HepG2 (cell line): ENCODE measurements at regions not wholly inside any gene's neighbourhood (a gene's known extent, or its start where the extent isn't known, plus 50 kb on each side); places are given as distances from the start of the nearest gene placed in this dataset.

Experiments
- ATAC-seq: fragments of 200-7000 bp; cut with Tn5 transposase; 3 replicates; pipeline ENCODE4 v1.9.1; 2020; ENCODE audit warnings: mild to moderate bottlenecking, moderate library complexity
- BruUV-seq: library from RNA; stranded (reverse); fragments of 400-500 nt; replicated peaks from 2 replicates; lab custom pipeline; 2021; lab: Mats Ljungman, UMichigan
- CTCF ChIA-PET: fragments of 300-600 bp; formaldehyde crosslinking; extraction: SDS; loops from one replicate; lab custom pipeline; 2021; ENCODE audit warnings: low total read pairs, inconsistent platforms, low intra/inter-chr PET ratio; lab: Yijun Ruan, JAX
- POLR2A ChIA-PET: fragments of 350-600 bp; sonication (Branson Sonifier 250); formaldehyde crosslinking; loops from one replicate; lab custom pipeline; 2020; ENCODE audit warnings: antibody characterized with exemption, inconsistent platforms; lab: Yijun Ruan, JAX
- DNase-seq: peaks from one replicate; pipeline ENCODE4 v3.0.0-alpha.2; 2015; ENCODE audit warnings: low spot score
- FAIRE-seq: peaks from 3 replicates; lab custom pipeline; 2011; peaks lifted over from hg19 to GRCh38; lab: Jason Lieb, UNC
- H2AFZ ChIP-seq: one replicate; pipeline ENCODE4 v1.6.1; 2011; ENCODE audit warnings: low read length, inconsistent platforms
- H3K27ac ChIP-seq: fragments of 300-600 bp; 3 replicates; pipeline ENCODE4 v1.8.0; 2011; ENCODE audit warnings: mixed run types, mild to moderate bottlenecking, mixed read lengths, low read length, inconsistent platforms; ENCODE audit not compliant: insufficient read depth; ENCODE audit errors: extremely low read length
- H3K27me3 ChIP-seq, 2 experiments: fragments of 200-600 bp in 1 of 2; 2 replicates in 1 of 2; 3 replicates in 1 of 2; pipeline versions ENCODE4 v1.6.0 to v1.8.0; 2011; ENCODE audit warnings: low read length in 2 of 2, mild to moderate bottlenecking in 2 of 2, moderate library complexity in 2 of 2, inconsistent platforms in 1 of 2; ENCODE audit not compliant: insufficient read depth in 2 of 2, control insufficient read depth in 1 of 2
- H3K36me3 ChIP-seq, 2 experiments: fragments of 200-600 bp in 1 of 2; replicated peaks in 1 of 2; 2 replicates in 1 of 2; 3 replicates in 1 of 2; pipeline versions ENCODE4 v1.5.1 to v1.8.0; 2011; ENCODE audit warnings: low read length in 2 of 2, inconsistent platforms in 1 of 2; ENCODE audit not compliant: insufficient read depth in 2 of 2, control insufficient read depth in 1 of 2
- H3K4me1 ChIP-seq: 2 replicates; pipeline ENCODE4 v1.5.1; 2012; ENCODE audit warnings: low read length, inconsistent platforms; ENCODE audit not compliant: insufficient read depth
- H3K4me2 ChIP-seq: 2 replicates; pipeline ENCODE4 v1.6.0; 2011; ENCODE audit warnings: low read depth, low read length, inconsistent platforms
- H3K4me3 ChIP-seq, 3 experiments: fragments of 200-600 bp in 1 of 3; sonication (generic), shearing (Covaris generic) in 1 of 3; replicated peaks in 1 of 3; 2 replicates each; pipeline ENCODE4 v1.5.1; 2011 to 2016; ENCODE audit warnings: low read length in 3 of 3, inconsistent platforms in 2 of 3, low read depth in 2 of 3, mild to moderate bottlenecking in 2 of 3, control low read depth in 1 of 3, mixed read lengths in 1 of 3; ENCODE audit not compliant: insufficient read depth in 1 of 3
- H3K79me2 ChIP-seq: one replicate; pipeline ENCODE4 v1.6.1; 2011; ENCODE audit warnings: low read length, inconsistent platforms; ENCODE audit not compliant: insufficient read depth
- H3K9ac ChIP-seq: 2 replicates; pipeline ENCODE4 v1.6.0; 2011; ENCODE audit warnings: mild to moderate bottlenecking, low read depth, low read length, inconsistent platforms; ENCODE audit not compliant: insufficient read depth
- H3K9me3 ChIP-seq: 2 replicates; pipeline ENCODE4 v1.5.1; 2012; ENCODE audit warnings: mild to moderate bottlenecking, low read length
- H4K20me1 ChIP-seq: 2 replicates; pipeline ENCODE4 v1.6.0; 2011; ENCODE audit warnings: inconsistent platforms, mild to moderate bottlenecking, low read length, moderate library complexity; ENCODE audit not compliant: insufficient read depth
- GABPA ChIP-seq, 2 experiments: IDR thresholded peaks; 2 replicates each; pipeline ENCODE4 v1.6.1; 2011 to 2016; ENCODE audit warnings: low read depth in 2 of 2, low read length in 1 of 2, missing biosample characterization in 1 of 2, missing genetic modification characterization in 1 of 2
- GZF1 ChIP-seq: sonication (generic); formaldehyde crosslinking; IDR thresholded peaks from 2 replicates; pipeline ENCODE4 v1.5.1; 2020; ENCODE audit warnings: mild to moderate bottlenecking, missing genetic modification reagents
- HDAC6 ChIP-seq: fragments of 200-600 bp; sonication (generic); IDR thresholded peaks from 2 replicates; pipeline ENCODE4 v1.7.0; 2017; ENCODE audit warnings: mild to moderate bottlenecking, antibody characterized with exemption, low read length, low read depth
- HIVEP1 ChIP-seq: sonication (generic); formaldehyde crosslinking; IDR thresholded peaks from 2 replicates; pipeline ENCODE4 v1.4.0; 2020; ENCODE audit warnings: mild to moderate bottlenecking, missing genetic modification reagents
- JUND ChIP-seq: sonication (generic); formaldehyde crosslinking; IDR thresholded peaks from 2 replicates; pipeline ENCODE4 v1.8.0; 2022; ENCODE audit warnings: mild to moderate bottlenecking, missing genetic modification reagents
- MAZ ChIP-seq, 2 experiments: sonication (generic) in 1 of 2; formaldehyde crosslinking in 1 of 2; IDR thresholded peaks; 2 replicates each; pipeline versions ENCODE4 v1.5.0 to v1.6.1; 2012 to 2020; ENCODE audit warnings: low read depth in 2 of 2, mild to moderate bottlenecking in 2 of 2, borderline replicate concordance in 1 of 2, improper control_type of control experiment in 1 of 2, low read length in 1 of 2, missing genetic modification reagents in 1 of 2, moderate library complexity in 1 of 2
- MLLT10 ChIP-seq: sonication (generic); formaldehyde crosslinking; IDR thresholded peaks from 2 replicates; pipeline ENCODE4 v1.4.0; 2020; ENCODE audit warnings: missing genetic modification reagents
- MXD4 ChIP-seq: IDR thresholded peaks from 2 replicates; pipeline ENCODE4 v1.6.1; 2016; ENCODE audit warnings: mild to moderate bottlenecking, missing biosample characterization, missing genetic modification reagents
- NFKBIZ ChIP-seq: IDR thresholded peaks from 2 replicates; pipeline ENCODE4 v1.6.1; 2018; ENCODE audit warnings: missing genetic modification reagents, missing compliant biosample characterization
- PAWR ChIP-seq: sonication (generic); formaldehyde crosslinking; IDR thresholded peaks from 2 replicates; pipeline ENCODE4 v1.4.0; 2020; ENCODE audit warnings: missing genetic modification reagents, mild to moderate bottlenecking, borderline replicate concordance
- RCOR2 ChIP-seq: IDR thresholded peaks from 2 replicates; pipeline ENCODE4 v1.6.1; 2016; ENCODE audit warnings: missing biosample characterization, missing genetic modification reagents
- TBL1XR1 ChIP-seq: fragments of 150-350 bp; IDR thresholded peaks from 2 replicates; pipeline ENCODE4 v1.6.1; 2014; ENCODE audit warnings: borderline replicate concordance, low read length; ENCODE audit not compliant: partially characterized antibody
- TP53 ChIP-seq: sonication (generic); formaldehyde crosslinking; conservative IDR thresholded peaks from 2 replicates; pipeline ENCODE4 v1.4.0; 2020; ENCODE audit warnings: missing genetic modification reagents
- ZEB1 ChIP-seq: IDR thresholded peaks from 2 replicates; pipeline ENCODE4 v1.6.1; 2012; ENCODE audit warnings: mild to moderate bottlenecking, low read depth, inconsistent platforms; ENCODE audit not compliant: insufficient replicate concordance
- ZNF18 ChIP-seq: sonication (generic); formaldehyde crosslinking; IDR thresholded peaks from 2 replicates; pipeline ENCODE4 v1.8.0; 2022; ENCODE audit warnings: mild to moderate bottlenecking, missing genetic modification reagents; ENCODE audit not compliant: insufficient replicate concordance
- ZNF225 ChIP-seq: sonication (generic); formaldehyde crosslinking; IDR thresholded peaks from 2 replicates; pipeline ENCODE4 v1.4.0; 2020; ENCODE audit warnings: mild to moderate bottlenecking, missing genetic modification reagents
- ZNF335 ChIP-seq: sonication (generic); formaldehyde crosslinking; IDR thresholded peaks from 2 replicates; pipeline ENCODE4 v1.4.0; 2020; ENCODE audit warnings: missing genetic modification reagents
- ZNF552 ChIP-seq: sonication (generic); formaldehyde crosslinking; IDR thresholded peaks from 2 replicates; pipeline ENCODE4 v1.9.0; 2022; ENCODE audit warnings: missing genetic modification reagents, mild to moderate bottlenecking, borderline replicate concordance
- ZNF737 ChIP-seq: sonication (generic); formaldehyde crosslinking; IDR thresholded peaks from 2 replicates; pipeline ENCODE4 v1.5.0; 2020; ENCODE audit warnings: missing genetic modification reagents, mild to moderate bottlenecking, borderline replicate concordance
- WGBS: methylation state at CpG from one replicate; pipeline ENCODE4 v1.1.6; 2017; ENCODE audit warnings: low lambda C conversion rate; 5-methylcytosine and 5-hydroxymethylcytosine counted together
- in situ Hi-C: cut with HindIII; loops from 2 replicates; pipeline ENCODE4 v1.10.0; 2017; ENCODE audit warnings: low pct_unique_long_range_greater_than_20kb; ENCODE audit not compliant: extremely low pct_ligation_motif_present
- intact Hi-C: fragments of 100-400 bp; cut with micrococcal nuclease; formaldehyde crosslinking; loops from one replicate; pipeline ENCODE4 v1.10.0; 2022; ENCODE audit not compliant: unreplicated experiment
- TF ChIP-seq, protein P1 (sequence below): sonication (generic); formaldehyde crosslinking; IDR thresholded peaks from 2 replicates; pipeline ENCODE4 v1.5.0; 2020; ENCODE audit warnings: missing genetic modification reagents, mild to moderate bottlenecking, borderline replicate concordance

DNA sequence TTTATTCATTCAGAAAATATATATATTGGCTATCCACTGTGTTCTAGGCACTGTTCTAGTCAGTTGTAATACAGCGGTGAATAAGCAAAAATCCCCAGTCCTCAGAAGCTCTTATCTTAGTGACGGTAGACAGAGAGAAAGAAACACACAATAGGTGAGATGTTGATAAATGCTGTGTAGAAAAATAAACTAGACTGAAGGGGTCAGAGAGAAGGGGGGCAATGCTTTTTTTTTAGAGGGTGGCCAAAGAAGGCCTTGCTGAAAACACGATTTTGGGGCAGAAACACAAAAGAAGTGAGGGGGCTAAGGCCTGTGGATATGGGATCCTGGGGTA is 68.0 kb upstream of the MBOAT1 start:
- Histone ChIP-seq H3K4me2 (no peak overlapping the region), H3K79me2 (no peaks in the 10 kb centered on the region), H3K4me3 (no peak overlapping the region), H3K4me1 (no peaks in the 10 kb centered on the region), H3K9me3 (no peaks in the 10 kb centered on the region), H3K27me3 (peaks cover 0 to 12% of the 10 kb centered on the region in 2 experiments; a peak in 2 of 5 replicates), H2AFZ (no peak overlapping the region), H4K20me1 (no peaks in the 10 kb centered on the region), H3K27ac (no peak overlapping the region), H3K36me3 (no peaks in the 10 kb centered on the region), H3K9ac (no peak overlapping the region)
- no peak for ATAC-seq
- WGBS: 11% methylated on average over 3 of the region's 3 CpGs
- no peak for DNase-seq
- in situ Hi-C loops (no loop called here), intact Hi-C loops (no loop called here)
- FAIRE-seq: no peak
- BruUV-seq: no TSS peak
- ChIA-PET CTCF (no interaction called here), POLR2A (no interaction called here)
- TF ChIP-seq ZNF225 (CRISPR knock-in tag) (no peak), MLLT10 (CRISPR knock-in tag) (no peak), JUND (CRISPR knock-in tag) (no peak), ZNF552 (no peak), MXD4 (no peak), TP53 (CRISPR knock-in tag) (no peak), HIVEP1 (no peak), ZEB1 (no peak), ZNF335 (CRISPR knock-in tag) (no peak), HDAC6 (no peak)
- TF ChIP-seq, protein P1, sequence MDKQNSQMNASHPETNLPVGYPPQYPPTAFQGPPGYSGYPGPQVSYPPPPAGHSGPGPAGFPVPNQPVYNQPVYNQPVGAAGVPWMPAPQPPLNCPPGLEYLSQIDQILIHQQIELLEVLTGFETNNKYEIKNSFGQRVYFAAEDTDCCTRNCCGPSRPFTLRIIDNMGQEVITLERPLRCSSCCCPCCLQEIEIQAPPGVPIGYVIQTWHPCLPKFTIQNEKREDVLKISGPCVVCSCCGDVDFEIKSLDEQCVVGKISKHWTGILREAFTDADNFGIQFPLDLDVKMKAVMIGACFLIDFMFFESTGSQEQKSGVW (CRISPR knock-in tag): no peak

DNA sequence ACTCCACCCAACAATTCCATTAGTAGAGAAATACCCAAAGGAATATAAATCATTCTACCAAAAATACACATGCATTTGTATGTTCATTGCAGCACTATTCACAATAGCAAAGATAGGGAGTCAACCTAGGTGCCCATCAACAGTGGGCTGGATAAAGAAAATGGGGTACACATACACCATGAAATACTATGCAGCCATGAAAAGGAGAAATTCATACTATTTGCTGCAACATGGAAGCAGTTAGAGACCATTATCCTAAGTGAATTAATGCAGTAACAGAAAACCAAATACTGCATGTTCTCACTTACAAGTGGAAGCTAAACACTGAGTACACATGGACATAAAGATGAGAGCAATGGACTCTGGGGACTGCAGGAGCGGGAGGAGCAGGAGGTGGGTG is 72.4 kb upstream of the MBOAT1 start:
- Histone ChIP-seq H3K27me3 (no peaks in the 10 kb centered on the region), H3K79me2 (no peaks in the 10 kb centered on the region), H3K4me2 (no peak overlapping the region), H3K9ac (no peak overlapping the region), H3K36me3 (no peaks in the 10 kb centered on the region), H3K9me3 (no peaks in the 10 kb centered on the region), H3K4me1 (no peaks in the 10 kb centered on the region), H4K20me1 (no peaks in the 10 kb centered on the region), H2AFZ (no peak overlapping the region), H3K4me3 (no peak overlapping the region), H3K27ac (no peak overlapping the region)
- ATAC-seq (no peak), DNase-seq (no peak), FAIRE-seq (no peak)
- intact Hi-C loops (no loop called here), in situ Hi-C loops (no loop called here)
- ChIA-PET POLR2A (no interaction called here), CTCF (no interaction called here)
- no TSS peak for BruUV-seq
- 21% methylated on average over 1 of the region's 1 CpG for WGBS
- no peak for TF ChIP-seq NFKBIZ
- TF ChIP-seq GZF1: no peak
- TF ChIP-seq PAWR: no peak
- TF ChIP-seq GABPA (IDR thresholded peaks at IDR 0.05; ENCODE audit: low read depth, low read length): no peak
- TF ChIP-seq GABPA (CRISPR knock-in tag; IDR thresholded peaks at IDR 0.05; ENCODE audit: low read depth): no peak
- no peak for TF ChIP-seq ZNF737 (CRISPR knock-in tag)
- TF ChIP-seq RCOR2: no peak
- no peak for TF ChIP-seq MAZ (IDR thresholded peaks at IDR 0.05; ENCODE audit: borderline replicate concordance, low read depth, low read length)
- TF ChIP-seq MAZ (CRISPR knock-in tag; IDR thresholded peaks at IDR 0.05; ENCODE audit: low read depth): no peak
- TF ChIP-seq ZNF18 (CRISPR knock-in tag): no peak
- no peak for TF ChIP-seq TBL1XR1
